M059J (cell line): ENCODE measurements at regions not wholly inside any gene's neighbourhood (a gene's known extent, or its start where the extent isn't known, plus 50 kb on each side); places are given as distances from the start of the nearest gene placed in this dataset.
"Not testable (repeated sequence)": the region's sequence is repeated elsewhere in the genome, so short reads cannot be mapped to it uniquely, and the experiment has no call there.

Experiments used
- DNase-seq: peaks from one replicate; pipeline ENCODE4 v3.0.0-alpha.2; 2012; ENCODE audit warnings: low read depth

DNA sequence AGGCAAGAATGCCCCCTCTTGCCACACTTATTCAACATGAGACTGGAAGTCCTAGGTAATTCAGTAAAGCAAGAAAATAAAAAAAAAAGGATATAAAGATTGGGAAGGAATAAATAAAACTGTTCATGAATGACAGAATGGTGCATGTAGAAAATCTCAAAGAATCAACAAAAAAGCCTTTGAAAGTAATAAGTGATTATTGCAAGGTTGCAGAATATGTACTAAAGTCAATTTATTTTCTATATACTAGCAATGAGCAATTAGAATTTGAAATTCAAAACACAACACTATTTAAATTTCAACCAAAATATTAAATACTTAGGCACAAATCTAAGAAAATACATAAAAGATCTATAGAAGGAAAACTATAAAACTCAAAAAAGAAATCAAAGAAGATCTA lies 58.6 kb downstream of the MAGEA10 start:
- no peak for DNase-seq

DNA sequence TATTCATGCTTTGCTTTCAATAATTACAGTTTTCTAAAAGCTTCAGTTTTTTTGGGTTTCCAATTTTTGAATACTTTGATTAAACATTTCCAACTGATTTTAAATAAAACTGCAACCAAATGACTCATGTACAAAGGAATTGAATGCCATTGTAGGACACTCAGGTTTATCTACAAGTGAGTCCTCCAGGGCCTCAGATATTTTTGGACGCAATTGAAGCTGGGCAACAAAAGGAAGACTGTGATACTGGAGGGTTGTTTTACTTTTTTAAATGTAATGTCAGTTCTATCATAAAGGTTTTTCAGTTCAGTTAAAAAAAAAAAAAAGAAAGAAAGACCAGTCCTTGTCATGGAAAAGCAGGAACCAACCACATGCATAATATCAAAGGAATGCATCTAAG lies 64.2 kb downstream of the MAGEA10 start:
- peak; percentile 58 for DNase-seq

DNA sequence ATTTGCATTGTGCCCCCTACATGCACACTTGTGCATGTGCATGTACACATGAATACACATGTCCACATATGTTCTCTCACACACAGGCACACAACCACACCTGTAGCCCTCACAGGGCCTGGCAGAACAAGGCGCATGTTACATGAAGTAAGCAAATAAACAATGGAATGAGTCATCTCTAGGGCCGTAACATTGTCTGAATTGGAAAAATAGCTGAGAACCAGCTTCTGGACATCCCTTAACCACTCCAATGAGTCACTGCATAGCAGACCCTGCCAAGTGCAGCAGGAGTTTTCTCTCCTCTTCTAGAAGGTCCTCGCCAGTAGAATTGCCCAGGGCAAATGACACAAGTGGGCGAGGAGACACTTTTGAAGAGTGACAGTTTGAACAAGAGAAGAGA lies 66.1 kb downstream of the MAGEA10 start:
- peak; percentile 96 for DNase-seq

DNA sequence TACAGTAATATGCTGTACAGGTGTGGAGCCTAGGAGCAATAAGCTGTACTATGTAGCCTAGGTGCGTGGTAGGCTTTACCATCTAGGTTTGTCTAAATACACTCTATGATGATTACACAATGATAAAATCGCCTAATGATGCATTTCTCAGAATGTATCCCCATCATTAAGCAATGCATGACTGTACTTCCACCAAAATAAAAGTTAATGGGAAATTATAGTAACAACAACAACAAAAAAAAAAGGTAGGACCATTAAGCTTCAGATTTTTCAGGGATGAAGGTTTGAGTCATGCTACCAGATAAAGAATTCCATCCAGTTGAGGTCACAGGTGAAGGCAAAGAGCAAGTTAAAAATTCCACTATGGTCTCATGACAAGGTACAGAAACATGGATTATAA lies 68.2 kb downstream of the MAGEA10 start:
- DNase-seq, result peak; percentile 63

DNA sequence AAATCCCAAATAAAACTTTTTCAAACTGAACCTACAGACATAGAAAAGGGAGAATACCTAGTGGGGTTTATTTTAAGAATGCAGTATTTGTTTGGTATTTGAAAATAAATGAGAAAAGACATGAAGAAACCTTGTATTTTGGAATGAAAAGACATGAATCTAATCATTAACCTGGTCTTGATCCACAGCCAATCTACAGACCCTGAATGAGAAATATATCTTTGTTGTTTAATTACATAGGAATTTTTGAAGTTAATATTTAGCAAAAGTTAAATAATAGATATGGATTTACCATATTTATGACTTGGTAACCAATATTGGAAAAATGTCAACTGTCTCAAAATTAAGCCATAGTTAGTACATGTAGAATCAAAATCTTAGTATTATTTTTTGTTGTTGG lies 76.8 kb downstream of the MAGEA10 start:
- DNase-seq, result no peak

DNA sequence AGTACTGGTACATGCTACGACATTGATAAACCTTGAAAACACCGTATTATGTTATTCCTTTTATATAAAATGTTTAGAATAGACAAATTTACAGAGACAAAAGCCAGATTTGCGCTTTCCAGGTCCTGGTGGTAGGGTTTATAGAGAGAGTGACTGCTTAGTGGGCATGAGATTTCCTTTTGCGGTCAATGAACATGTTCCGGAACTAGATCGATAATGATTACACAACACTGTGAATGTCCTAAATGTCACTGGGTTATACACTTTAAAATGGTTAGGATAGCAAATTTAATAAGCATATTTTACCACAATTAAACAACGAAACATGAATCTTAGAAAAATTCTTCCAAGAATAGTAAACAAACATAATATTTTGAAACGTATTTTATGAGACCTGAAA lies 77.3 kb downstream of the MAGEA10 start:
- no peak for DNase-seq

DNA sequence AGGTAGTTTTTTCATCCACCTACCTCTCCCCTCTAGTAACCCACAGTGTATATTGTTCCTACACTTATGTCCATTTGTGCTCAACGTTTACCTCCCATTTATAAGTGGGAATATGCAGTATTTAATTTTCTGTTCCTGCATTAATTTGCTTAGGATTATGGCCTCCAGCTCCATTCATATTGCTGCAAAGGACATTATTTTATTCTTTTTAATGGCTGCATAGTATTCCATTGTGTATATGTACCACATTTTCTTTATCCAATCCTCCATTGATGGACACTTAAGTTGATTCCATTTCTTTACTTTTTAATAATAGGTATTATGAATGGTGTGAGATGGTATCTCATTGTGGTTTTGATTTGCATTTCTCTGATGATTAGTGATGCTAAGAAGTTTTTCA lies 76.1 kb upstream of the GABRE start:
- DNase-seq, result not testable (repeated sequence)

DNA sequence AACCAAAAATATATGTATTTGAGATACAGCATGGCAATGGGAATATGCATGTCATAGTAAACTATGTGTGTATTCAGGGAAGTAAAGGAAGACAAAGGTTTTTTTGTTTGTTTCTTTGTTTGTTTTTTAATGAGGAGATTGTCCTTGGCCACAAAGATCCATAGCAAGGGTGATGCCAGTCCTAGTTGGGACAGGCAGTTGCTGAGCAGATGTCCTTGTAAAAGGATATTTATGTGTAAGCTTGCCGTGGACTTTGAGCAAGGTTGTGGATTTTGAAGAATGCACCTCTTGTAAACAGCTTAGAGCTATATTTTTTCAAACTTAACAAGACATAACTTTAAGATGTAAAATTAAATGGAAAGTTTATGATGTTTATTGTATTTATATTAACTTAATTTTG lies 69.9 kb upstream of the GABRE start:
- DNase-seq, result no peak

DNA sequence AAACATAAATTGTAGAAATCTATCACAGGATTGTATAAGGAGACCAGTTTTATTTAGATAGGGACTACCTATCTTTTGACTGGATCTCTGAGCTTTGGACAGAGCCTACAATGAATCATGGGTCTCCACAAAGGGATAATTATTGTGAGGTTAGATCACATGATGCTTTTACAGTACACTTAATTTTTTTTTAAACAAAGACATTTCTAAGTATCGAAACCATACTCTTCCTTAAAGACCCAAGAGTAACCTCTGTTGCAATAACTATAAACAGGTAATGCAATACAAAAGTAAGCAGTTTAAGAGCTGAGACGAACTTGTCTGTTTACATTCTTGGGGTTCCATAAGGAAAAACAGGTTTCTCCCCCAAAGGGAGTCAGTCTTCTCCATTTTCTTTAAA lies 64.3 kb upstream of the GABRE start:
- peak; percentile 74 for DNase-seq

DNA sequence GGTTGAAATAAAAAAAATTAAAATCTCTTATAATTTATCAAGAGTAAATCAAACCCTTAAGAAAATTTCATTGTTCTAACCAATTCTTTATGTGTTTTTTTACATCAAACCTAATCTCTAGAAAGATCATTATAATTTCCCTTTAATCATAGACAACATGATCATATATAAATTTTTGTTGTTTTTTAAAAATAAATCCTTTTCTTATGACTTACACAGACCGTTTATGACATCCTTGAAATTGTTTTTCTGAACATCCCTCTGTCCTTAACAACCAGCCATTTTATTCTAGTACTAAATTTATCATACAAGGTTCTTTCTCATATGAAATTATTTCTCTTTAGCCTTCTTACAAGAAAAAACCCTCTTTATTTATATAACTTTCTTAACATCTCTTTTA lies 62.7 kb upstream of the GABRE start:
- DNase-seq, result no peak

DNA sequence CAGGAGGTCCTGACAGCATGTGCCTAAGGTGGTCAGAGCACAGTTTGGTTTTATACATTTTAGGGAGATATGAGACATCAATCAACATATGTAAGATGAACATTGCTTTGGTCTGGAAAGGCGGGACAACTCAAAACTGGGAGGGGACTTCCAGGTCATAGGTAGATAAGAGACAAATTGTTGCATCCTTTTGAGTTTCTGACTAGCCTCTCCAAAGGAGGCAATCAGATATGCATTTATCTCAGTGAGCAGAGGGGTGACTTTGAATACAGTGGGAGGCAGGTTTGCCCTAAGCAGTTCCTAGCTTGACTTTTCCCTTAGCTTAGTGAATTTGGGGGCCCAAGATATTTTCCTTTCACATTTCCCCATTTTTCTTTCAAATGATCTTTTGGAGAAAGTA lies 56.9 kb upstream of the GABRE start:
- DNase-seq, result not testable (repeated sequence)

DNA sequence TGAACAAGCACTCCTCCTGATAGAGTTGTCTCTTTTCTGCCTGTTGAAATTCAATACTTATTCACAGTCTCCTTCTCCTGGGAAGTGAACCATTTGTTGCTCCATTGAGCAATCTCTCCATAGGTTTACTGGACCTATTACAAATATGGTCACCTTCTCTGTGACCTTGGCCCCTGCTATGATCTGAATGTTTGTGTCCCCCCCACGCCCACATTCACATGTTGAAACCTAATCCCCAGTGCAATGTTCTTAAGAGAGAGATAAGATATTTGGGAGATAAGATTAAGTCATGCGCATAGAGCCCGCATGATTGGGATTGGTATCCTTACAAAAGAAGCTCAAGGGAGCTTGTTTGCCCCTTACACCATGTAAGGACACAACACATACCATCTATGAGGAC lies 54.1 kb upstream of the GABRE start:
- DNase-seq, result no peak

DNA sequence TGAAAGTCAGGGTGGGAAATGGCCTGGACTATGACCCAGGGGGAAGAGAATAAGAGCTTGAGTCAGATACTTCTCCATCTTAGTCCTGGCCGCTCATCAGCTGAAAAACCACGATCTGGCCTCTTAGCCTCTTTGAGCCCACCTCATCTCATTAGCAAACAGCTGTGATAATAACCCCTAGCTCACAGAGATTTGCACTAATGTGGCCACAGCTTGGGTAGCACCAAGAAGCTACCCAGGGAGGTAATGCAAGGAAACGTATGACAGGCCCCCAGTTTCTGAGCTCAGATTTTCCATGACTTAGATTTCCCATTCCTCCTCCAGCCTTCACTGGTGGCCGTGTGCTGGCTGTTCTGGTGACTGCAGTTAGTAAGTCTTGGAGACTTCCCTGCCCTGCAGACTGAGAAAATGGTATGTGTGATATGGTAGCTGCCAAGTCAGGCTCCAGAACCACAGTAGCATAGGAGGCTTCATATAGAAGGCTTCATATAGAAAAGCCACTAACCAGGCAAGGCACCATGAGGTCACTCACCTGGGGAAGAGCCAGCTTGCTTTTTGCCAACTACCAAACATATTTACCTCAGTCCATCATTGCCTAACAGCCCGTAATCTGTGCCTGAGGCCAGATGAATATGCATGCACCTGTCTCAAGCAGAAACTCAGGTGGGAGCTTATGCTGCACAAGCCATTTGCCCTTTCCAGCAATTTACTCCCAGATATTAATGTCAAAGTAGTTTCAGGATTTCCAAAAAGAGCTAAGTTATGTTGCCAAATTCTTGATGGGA lies 51.4 kb upstream of the GABRE start:
- DNase-seq, result peak; percentile 45

DNA sequence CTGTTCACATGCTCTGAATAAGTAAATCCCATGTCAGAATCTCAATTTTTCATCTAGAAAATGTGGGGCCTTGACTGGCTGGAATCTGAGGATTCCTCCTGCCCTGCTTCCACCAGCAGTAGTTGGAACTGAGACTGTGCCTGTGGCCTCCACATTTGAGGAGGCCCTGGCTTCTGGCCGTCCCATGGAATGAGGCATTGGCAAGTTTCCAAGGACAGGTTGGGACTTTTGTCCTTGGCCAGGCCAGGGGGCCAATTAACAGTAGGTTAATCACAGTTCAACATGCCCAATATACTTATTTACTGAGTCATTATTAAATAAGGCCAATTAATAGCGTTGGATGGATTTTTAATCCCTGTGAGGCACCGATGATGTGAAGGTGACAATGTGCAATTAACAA lies 50.2 kb upstream of the GABRE start:
- DNase-seq, result peak; percentile 29
